ENCODE measurements at regions not wholly inside any gene's neighbourhood (a gene's known extent, or its start where the extent isn't known, plus 50 kb on each side); places are given as distances from the start of the nearest gene placed in this dataset.

- DNase-seq (ENCODE audit: low read depth, low spot score), result no peak
These were observed 498.6 kb downstream of the CAAP1 start for GRCh38 chr9:26394025-26394424.

GRCh38 chr9:26392639-26393038, 500.0 kb downstream of the CAAP1 start:
- DNase-seq (ENCODE audit: low read depth, low spot score), result no peak

DNA sequence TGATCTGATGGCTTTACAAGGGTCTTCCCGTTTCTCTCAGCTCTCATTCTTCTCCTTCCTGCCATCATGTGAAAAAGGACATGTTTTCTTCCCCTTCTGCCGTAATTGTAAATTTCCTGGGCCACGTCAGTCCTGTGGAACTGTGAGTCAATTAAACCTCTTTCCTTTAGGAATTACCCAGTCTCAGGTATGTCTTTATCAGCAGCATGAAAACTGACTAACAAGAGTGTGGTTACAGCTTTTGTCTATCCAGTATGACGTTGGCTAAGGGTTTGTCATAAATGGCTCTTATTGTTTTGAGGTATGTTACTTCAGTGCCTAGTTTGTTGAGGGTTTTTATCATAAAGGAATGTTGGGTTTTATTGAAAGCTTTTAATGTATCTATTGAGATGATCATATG, 501.6 kb downstream of the CAAP1 start:
- no peak for DNase-seq (ENCODE audit: low read depth, low spot score)

DNA sequence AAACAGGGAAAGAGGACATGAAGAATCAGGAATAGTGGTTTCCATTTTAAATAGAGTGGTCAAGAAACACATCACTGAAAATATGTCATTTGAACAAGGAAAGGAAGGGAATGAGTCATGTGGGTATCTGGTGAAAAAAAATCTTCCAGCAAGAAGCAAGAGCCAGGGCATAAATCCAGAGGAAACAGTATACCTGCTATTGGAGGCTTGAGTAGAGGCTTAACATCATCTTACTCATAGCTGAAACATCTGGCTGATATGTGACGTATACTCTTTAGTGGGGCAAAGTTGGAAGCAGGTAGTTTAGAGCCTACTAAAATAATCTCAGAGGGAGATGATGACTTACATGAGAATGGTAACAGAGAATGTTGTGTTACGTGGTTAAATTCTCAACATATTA, 517.2 kb downstream of the CAAP1 start:
- no peak for DNase-seq (ENCODE audit: low read depth, low spot score)

DNA sequence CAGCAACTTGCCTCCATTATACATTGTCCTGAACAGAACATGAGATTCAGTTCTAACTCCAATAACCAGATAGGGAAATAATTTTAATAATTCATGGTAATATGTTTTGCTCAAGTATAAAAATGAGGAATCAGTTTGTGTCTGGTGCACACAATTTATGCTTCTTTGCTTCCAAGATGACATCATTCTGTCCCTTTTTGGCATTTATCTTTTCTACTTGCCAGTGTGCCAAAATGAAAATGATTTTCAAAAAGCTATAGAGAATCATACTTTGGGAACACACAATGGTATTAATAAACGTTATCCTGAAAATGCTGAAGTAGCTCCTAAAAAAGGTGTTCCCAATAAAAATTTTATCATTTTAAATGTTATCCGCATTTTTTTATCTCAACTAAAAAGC, 519.0 kb downstream of the CAAP1 start:
- no peak for DNase-seq (ENCODE audit: low read depth, low spot score)

DNA sequence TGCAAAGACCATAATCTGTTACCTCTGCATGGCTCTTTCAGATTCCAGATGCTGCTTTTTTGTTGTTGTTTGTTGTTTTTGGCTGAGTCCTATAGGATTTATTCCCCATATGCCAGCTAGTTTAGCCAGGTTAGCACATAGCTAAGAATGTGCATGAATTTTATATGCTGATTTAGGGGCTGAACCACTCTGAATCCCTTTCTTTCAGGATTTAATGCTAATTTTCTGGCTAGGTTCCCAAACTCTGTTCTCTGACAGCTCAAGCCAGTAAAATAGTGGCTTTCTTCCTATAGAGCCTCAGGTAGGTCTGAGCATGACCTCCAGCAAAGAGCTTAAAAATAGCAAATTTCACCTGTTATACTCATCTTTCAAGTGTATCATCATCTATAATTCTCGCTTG, 521.4 kb downstream of the CAAP1 start:
- no peak for DNase-seq (ENCODE audit: low read depth, low spot score)

- DNase-seq (ENCODE audit: low read depth, low spot score), result no peak
These were observed 523.5 kb downstream of the CAAP1 start for GRCh38 chr9:26369093-26369492.

- no peak for DNase-seq (ENCODE audit: low read depth, low spot score)
These were observed 524.4 kb downstream of the CAAP1 start for GRCh38 chr9:26368241-26368640.

- DNase-seq (ENCODE audit: low read depth, low spot score), result no peak
These were observed 531.6 kb downstream of the CAAP1 start for GRCh38 chr9:26361010-26361409.

GRCh38 chr9:26358836-26359235, 533.8 kb downstream of the CAAP1 start:
- no peak for DNase-seq (ENCODE audit: low read depth, low spot score)

GRCh38 chr9:26357803-26358344, 534.7 kb downstream of the CAAP1 start:
- DNase-seq (ENCODE audit: low read depth, low spot score), result no peak

DNA sequence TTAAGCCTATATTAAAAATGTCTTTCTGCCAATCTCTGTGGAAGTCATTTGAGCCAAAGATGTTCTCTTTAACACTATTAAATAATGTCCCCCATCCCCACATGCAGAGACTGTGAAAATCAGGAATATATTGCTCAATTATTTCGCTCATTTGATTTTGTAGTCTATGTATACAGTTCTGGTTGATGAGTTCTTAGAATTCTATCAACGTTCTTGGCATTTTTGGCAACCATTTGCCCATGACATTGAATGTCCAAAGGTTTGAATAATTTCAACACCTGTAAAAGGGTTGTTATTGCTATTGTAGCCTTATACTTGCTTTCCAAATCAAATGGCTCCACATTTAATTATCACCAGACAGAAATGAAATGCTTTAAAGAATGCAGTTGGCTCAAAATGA, 536.1 kb downstream of the CAAP1 start:
- DNase-seq (ENCODE audit: low read depth, low spot score), result no peak

- no peak for DNase-seq (ENCODE audit: low read depth, low spot score)
These were observed 545.6 kb downstream of the CAAP1 start for GRCh38 chr9:26346942-26347477.

GRCh38 chr9:26341545-26341944, 551.1 kb downstream of the CAAP1 start:
- DNase-seq (ENCODE audit: low read depth, low spot score), result no peak

DNA sequence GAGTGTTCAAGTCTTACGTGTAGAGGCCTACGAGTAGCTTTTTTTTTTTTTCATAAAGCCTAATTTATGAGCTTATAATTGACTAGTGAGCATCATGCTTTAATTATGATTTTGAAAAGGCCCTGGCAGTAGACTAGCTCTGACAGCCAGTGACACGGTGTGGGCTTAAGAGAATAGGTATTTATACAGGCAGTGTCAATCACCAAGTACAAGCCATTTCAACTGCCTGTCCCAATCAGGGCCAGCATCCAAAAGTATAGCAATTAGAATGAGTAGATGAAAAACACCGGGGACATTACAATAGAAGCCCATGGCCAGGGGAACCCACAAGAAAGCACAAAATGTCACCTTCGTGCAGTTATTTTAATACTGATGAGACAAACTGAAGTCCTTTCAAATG, 552.8 kb downstream of the CAAP1 start:
- no peak for DNase-seq (ENCODE audit: low read depth, low spot score)

DNA sequence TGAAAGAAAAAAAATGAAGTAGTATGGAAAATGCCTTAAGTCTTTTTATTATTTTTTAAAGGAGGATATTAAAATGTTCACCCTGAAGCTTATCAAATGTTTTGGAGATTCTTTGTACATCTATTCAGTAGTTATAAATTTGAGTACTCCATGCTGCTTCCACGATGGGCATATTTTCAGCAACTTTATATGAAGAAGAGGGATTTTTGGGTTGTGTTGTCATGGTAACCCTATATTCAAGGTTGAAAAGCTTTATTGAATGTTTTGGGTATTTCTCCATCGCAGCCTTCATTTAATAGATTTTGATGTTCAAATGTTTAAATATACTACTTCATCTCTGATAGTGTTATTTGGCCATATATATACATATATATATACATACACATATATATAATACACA, 557.5 kb downstream of the CAAP1 start:
- DNase-seq (ENCODE audit: low read depth, low spot score), result no peak

DNA sequence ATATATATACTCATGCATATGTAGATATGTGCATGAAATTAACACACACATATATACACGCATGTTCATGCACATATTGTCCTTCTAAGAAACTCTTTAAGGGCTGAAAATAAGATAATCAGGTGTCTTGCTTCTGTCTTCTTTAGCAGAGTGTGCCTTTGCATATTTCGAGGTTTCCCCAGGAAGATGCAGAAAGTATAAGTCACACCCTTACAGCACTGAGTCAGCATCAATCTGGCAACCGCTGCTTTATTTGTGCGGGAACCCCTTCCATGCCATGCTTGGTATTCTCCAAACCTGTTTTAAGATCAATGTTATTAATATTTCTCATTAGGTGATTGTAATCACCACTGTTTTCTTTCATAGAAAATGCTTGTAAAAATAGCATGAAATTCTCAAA, 557.9 kb downstream of the CAAP1 start:
- DNase-seq (ENCODE audit: low read depth, low spot score), result no peak

DNA sequence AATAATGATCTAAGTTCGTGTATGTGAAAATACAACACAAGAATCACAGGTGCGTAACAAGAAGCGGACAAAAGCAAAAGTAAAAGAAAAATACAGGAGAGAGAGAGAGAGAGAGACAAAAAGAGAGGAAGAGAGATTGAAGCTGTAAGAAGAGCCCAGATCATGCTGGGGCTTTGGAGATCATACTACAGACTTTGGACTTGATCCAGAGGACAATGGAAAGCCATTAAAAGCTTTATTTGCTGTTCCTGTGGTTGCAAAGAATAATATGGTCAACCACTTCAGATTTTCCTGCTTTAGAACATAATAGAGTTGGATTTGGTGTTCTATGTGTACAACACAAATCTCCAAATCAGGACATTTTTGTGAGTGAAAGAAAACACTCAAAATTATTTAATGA, 561.4 kb downstream of the CAAP1 start:
- no peak for DNase-seq (ENCODE audit: low read depth, low spot score)

DNA sequence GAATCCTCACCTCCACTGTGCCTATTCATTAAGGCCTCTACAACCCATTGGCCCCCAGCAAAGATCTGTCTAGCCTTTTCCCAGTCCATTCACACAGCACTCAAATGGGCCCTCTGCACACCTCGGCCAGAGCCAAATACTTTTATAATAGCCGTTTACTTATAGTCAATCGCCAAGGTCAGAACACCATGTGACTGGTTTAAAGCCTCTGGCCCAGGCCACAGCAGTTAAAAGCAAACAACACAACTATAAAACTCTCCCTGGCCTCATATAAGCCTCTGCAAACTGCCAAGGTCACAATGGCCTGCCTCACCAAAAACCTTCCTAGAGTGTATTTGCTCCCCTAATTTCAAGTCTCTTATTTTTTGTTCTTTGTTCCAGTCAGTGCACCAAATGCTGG, 562.6 kb downstream of the CAAP1 start:
- DNase-seq (ENCODE audit: low read depth, low spot score), result no peak

DNA sequence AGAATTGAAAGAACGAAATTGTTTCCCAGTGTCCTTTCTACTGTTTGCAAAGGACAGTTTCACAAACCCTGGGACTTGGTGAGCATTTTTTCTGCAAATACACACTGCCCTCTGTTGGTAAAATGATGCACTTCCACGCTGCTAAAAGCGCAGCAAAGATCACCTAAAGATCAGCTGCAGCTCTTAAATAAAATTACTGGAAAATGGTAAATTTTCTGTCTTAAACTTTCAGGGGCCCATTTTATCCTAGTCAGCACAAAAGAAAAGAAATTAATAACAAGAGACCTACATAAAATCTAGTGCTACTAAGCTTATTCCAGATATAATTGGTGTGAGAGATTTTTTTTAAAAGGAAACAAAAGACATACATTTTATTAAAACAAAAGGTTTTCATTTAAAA, 566.0 kb downstream of the CAAP1 start:
- DNase-seq (ENCODE audit: low read depth, low spot score), result peak; percentile 23

GRCh38 chr9:26325444-26325829, 567.2 kb downstream of the CAAP1 start:
- DNase-seq (ENCODE audit: low read depth, low spot score), result no peak

GRCh38 chr9:26324786-26325443, 567.7 kb downstream of the CAAP1 start:
- DNase-seq (ENCODE audit: low read depth, low spot score), result no peak

GRCh38 chr9:26321935-26322334, 570.7 kb downstream of the CAAP1 start:
- no peak for DNase-seq (ENCODE audit: low read depth, low spot score)

DNA sequence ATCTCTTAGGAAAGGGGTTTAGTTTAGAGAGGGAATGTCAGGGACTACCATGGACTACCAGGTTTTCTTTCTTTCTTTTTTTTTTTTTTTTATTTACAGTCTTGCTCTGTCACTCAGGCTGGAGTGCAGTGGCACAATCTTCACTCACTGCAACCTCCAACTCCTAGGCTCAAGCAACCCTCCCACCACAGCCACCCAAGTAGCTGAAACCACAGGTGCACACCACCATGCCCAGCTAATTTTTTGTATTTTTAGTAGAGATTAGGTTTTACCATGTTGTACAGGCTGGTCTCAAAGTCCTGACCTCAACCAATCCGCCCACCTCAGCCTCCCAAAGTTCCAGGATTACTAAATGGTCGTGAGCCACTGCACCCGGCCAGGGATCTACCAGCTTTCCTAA, 572.7 kb downstream of the CAAP1 start:
- DNase-seq (ENCODE audit: low read depth, low spot score), result no peak
